Thoracic aorta (tissue), 2 donors: ENCODE measurements at regions not wholly inside any gene's neighbourhood (a gene's known extent, or its start where the extent isn't known, plus 50 kb on each side); places are given as distances from the start of the nearest gene placed in this dataset.

Experiments
- ATAC-seq: fragments of 150-250 bp; one replicate; pipeline ENCODE4 v1.8.0; 2017; ENCODE audit warnings: low read depth; ENCODE audit not compliant: insufficient number of reproducible peaks, low FRiP score
- DNase-seq: peaks from one replicate; pipeline ENCODE4 v3.0.0-alpha.2; 2020; ENCODE audit warnings: low spot score
- H3K27ac ChIP-seq, 2 donors: fragments of 200-600 bp; sonication (generic); 1 replicate in 1 of 2; 2 replicates in 1 of 2; pipeline ENCODE4 v1.5.1; 2016; ENCODE audit warnings: mild to moderate bottlenecking in 2 of 2, moderate library complexity in 2 of 2
- H3K27me3 ChIP-seq: fragments of 200-600 bp; sonication (generic); replicated peaks from 2 replicates; pipeline ENCODE4 v1.6.0; 2016; ENCODE audit warnings: mild to moderate bottlenecking; ENCODE audit not compliant: insufficient read depth
- H3K36me3 ChIP-seq: fragments of 200-600 bp; sonication (generic); one replicate; pipeline ENCODE4 v1.5.1; 2016
- H3K4me1 ChIP-seq, 2 donors: fragments of 200-600 bp; sonication (generic); 1 replicate in 1 of 2; 2 replicates in 1 of 2; pipeline versions ENCODE4 v1.5.1 to v1.6.0; 2016; ENCODE audit warnings: low read depth in 2 of 2, mild to moderate bottlenecking in 1 of 2; ENCODE audit not compliant: control insufficient read depth in 1 of 2
- H3K4me3 ChIP-seq: fragments of 200-600 bp; sonication (generic); 2 replicates; pipeline ENCODE4 v1.5.1; 2016; ENCODE audit warnings: mild to moderate bottlenecking
- H3K9me3 ChIP-seq: fragments of 200-600 bp; sonication (generic); 2 replicates; pipeline ENCODE4 v1.5.1; 2016
- CTCF ChIP-seq: fragments of 200-600 bp; sonication (generic); IDR thresholded peaks from one replicate; pipeline ENCODE4 v1.5.1; 2019; ENCODE audit warnings: antibody characterized with exemption

DNA sequence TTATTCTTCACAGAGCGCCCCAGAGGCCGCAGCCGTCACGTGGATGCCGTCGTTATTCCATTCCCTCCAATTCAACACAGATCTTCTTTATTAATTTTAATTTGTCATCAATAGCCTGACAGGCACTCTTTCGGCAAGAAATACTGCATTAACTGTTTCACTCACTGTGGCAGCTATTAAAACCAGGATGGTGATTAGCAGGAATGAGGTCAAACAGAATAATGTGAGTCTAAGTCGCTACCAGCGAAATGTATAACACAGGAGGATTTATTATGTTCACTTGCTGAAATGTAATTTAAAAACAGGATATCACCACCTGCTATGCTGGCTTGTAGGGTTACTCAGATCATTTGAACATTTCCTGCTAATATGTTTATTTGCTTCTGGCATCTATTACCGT lies 74.2 kb upstream of the MGMT start:
- ATAC-seq: no peak

DNA sequence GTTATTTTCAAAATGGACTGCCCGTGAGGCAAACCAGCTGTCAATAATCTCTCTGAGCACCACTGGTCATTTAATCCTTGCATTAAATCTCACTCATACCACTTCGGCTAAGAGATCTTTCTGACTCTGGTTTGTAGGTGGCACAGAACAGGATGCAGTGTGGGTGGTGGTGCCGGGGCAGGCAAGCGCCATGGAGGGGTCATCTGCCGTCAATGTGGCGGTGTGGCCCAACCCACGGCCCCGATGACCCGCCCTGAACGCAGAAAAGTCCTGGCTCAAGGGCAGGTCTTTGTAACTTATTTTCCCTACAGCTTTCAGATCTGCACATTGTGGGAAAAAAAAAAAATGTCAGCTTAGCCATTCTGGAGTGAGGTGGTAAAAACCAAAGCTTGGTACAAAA lies 73.2 kb upstream of the MGMT start:
- no peak for ATAC-seq
- no peak for DNase-seq
- H3K36me3 ChIP-seq: no peaks in the 10 kb centered on the region

More for the DNA sequence above, 74.2 kb upstream of the MGMT start:
- H3K4me3 ChIP-seq: no peak overlapping the region
- H3K27me3 ChIP-seq: no peaks in the 10 kb centered on the region
- no peaks in the 10 kb centered on the region for H3K4me1 ChIP-seq
- no peak for DNase-seq
- H3K36me3 ChIP-seq: no peaks in the 10 kb centered on the region
- no peak overlapping the region for H3K27ac ChIP-seq
- H3K9me3 ChIP-seq: no peaks in the 10 kb centered on the region
- TF ChIP-seq CTCF: no peak

GRCh38 chr10:129394518-129395328 lies 72.3 kb upstream of the MGMT start:
- no peaks in the 10 kb centered on the region for H3K9me3 ChIP-seq
- no peak overlapping the region for H3K27ac ChIP-seq
- no peaks in the 10 kb centered on the region for H3K4me1 ChIP-seq
- DNase-seq (no peak), ATAC-seq (no peak)
- no peak overlapping the region for H3K4me3 ChIP-seq
- no peaks in the 10 kb centered on the region for H3K27me3 ChIP-seq
- no peaks in the 10 kb centered on the region for H3K36me3 ChIP-seq
- TF ChIP-seq CTCF: no peak

More for the DNA sequence above, 73.2 kb upstream of the MGMT start:
- Histone ChIP-seq H3K4me3 (no peak overlapping the region), H3K27ac (no peak overlapping the region), H3K27me3 (no peaks in the 10 kb centered on the region), H3K4me1 (no peaks in the 10 kb centered on the region), H3K9me3 (no peaks in the 10 kb centered on the region)
- TF ChIP-seq CTCF: no peak

DNA sequence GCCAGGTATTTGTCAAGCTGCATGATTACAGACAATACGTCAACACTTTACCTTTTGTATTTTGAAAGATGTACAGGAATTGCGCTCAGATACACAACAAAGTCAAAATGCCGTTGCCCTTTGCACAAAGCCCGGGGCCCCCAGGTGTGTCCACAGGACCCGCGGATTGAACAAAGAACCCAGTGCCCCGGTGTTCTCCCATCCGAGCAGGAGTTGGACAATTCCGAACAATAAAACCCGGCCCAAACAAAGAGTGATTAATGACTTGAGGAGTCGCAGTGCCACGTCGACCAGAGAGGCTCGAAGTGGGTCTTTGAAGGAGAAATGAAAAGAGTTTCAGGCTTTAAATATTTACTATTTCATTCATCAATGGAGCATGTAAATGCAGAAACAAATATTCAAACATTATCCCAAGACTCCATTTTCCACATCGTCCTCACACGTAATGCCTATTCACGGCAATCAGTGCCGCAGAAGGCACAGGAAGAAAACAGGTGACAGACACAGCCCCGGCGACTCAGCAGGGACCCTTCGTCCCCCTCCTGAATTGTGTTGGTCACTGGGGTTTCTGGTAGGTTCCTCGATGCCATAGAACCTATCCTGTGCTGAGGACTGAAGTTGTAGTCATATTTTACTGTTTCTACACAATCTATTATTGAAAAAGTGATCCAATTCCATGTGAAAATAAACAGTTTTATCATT lies 70.9 kb upstream of the MGMT start:
- TF ChIP-seq CTCF: no peak
- H3K36me3 ChIP-seq: no peaks in the 10 kb centered on the region
- H3K27ac ChIP-seq: no peak overlapping the region
- H3K4me1 ChIP-seq: no peaks in the 10 kb centered on the region
- DNase-seq: no peak
- no peak overlapping the region for H3K4me3 ChIP-seq
- H3K9me3 ChIP-seq: no peaks in the 10 kb centered on the region
- no peaks in the 10 kb centered on the region for H3K27me3 ChIP-seq
- no peak for ATAC-seq

GRCh38 chr10:129397198-129397974 lies 69.7 kb upstream of the MGMT start:
- Histone ChIP-seq H3K9me3 (no peaks in the 10 kb centered on the region), H3K27ac (no peak overlapping the region), H3K27me3 (no peaks in the 10 kb centered on the region), H3K36me3 (no peaks in the 10 kb centered on the region), H3K4me1 (no peaks in the 10 kb centered on the region), H3K4me3 (no peak overlapping the region)
- DNase-seq (no peak), ATAC-seq (no peak)
- no peak for TF ChIP-seq CTCF
